Mesothelial cell of epicardium (in vitro differentiated cells): ENCODE measurements at regions not wholly inside any gene's neighbourhood (a gene's known extent, or its start where the extent isn't known, plus 50 kb on each side); places are given as distances from the start of the nearest gene placed in this dataset.

Experiments
- DNase-seq, 2 experiments: peaks; one replicate each; pipeline ENCODE4 v3.0.0; 2021; ENCODE audit warnings: low spot score in 2 of 2; ENCODE audit not compliant: unreplicated experiment in 2 of 2
- H3K27ac Mint-ChIP-seq: 2 replicates; pipeline ENCODE4 v1.8.0; 2021; ENCODE audit warnings: mixed read lengths
- H3K27me3 Mint-ChIP-seq: 2 replicates; pipeline ENCODE4 v1.8.0; 2021; ENCODE audit warnings: low read depth, mixed read lengths
- H3K36me3 Mint-ChIP-seq: 2 replicates; pipeline ENCODE4 v1.8.0; 2021; ENCODE audit warnings: mixed read lengths
- H3K4me1 Mint-ChIP-seq: 2 replicates; pipeline ENCODE4 v1.8.0; 2021; ENCODE audit warnings: mixed read lengths
- H3K4me3 Mint-ChIP-seq: 2 replicates; pipeline ENCODE4 v1.8.0; 2021; ENCODE audit warnings: mild to moderate bottlenecking, moderate library complexity, mixed read lengths
- H3K9me3 Mint-ChIP-seq: 2 replicates; pipeline ENCODE4 v1.8.0; 2021; ENCODE audit warnings: mixed read lengths
- CTCF ChIP-seq: fragments of 200-600 bp; sonication (generic); IDR thresholded peaks from one replicate; pipeline ENCODE4 v1.5.0; 2021; ENCODE audit warnings: antibody characterized with exemption; ENCODE audit not compliant: unreplicated experiment

- DNase-seq: no peak
Observed at GRCh38 chr1:216926720-216927510, 203.7 kb upstream of the ESRRG start.

GRCh38 chr1:216925962-216926625, 202.9 kb upstream of the ESRRG start:
- Mint-ChIP-seq H3K27ac (no peak overlapping the region), H3K27me3 (peaks cover 22% of the 10 kb centered on the region), H3K4me3 (no peak overlapping the region), H3K9me3 (no peaks in the 10 kb centered on the region), H3K4me1 (peaks cover 2% of the 10 kb centered on the region), H3K36me3 (no peaks in the 10 kb centered on the region)
- no peak for TF ChIP-seq CTCF
- DNase-seq: no peak

More at GRCh38 chr1:216926720-216927510, 203.7 kb upstream of the ESRRG start:
- no peaks in the 10 kb centered on the region for H3K9me3 Mint-ChIP-seq
- H3K4me1 Mint-ChIP-seq: peaks cover 2% of the 10 kb centered on the region
- H3K36me3 Mint-ChIP-seq: no peaks in the 10 kb centered on the region
- peaks cover 21% of the 10 kb centered on the region for H3K27me3 Mint-ChIP-seq
- H3K4me3 Mint-ChIP-seq: no peak overlapping the region
- H3K27ac Mint-ChIP-seq: no peak overlapping the region
- no peak for TF ChIP-seq CTCF

GRCh38 chr1:216924732-216925131, 201.5 kb upstream of the ESRRG start:
- Mint-ChIP-seq H3K36me3 (no peaks in the 10 kb centered on the region), H3K27me3 (peaks cover 27% of the 10 kb centered on the region), H3K9me3 (no peaks in the 10 kb centered on the region), H3K4me1 (peaks cover 2% of the 10 kb centered on the region), H3K27ac (no peak overlapping the region), H3K4me3 (no peak overlapping the region)
- no peak for DNase-seq
- TF ChIP-seq CTCF: no peak

GRCh38 chr1:216923601-216924000, 200.4 kb upstream of the ESRRG start:
- no peaks in the 10 kb centered on the region for H3K36me3 Mint-ChIP-seq
- no peak for DNase-seq
- H3K4me1 Mint-ChIP-seq: peaks cover 2% of the 10 kb centered on the region
- no peak for TF ChIP-seq CTCF
- H3K27ac Mint-ChIP-seq: no peak overlapping the region
- H3K27me3 Mint-ChIP-seq: peaks cover 27% of the 10 kb centered on the region
- no peaks in the 10 kb centered on the region for H3K9me3 Mint-ChIP-seq
- H3K4me3 Mint-ChIP-seq: no peak overlapping the region

GRCh38 chr1:216922406-216922805, 199.2 kb upstream of the ESRRG start:
- Mint-ChIP-seq H3K36me3 (no peaks in the 10 kb centered on the region), H3K4me3 (no peak overlapping the region), H3K4me1 (peaks cover 2% of the 10 kb centered on the region), H3K27me3 (peaks cover 27% of the 10 kb centered on the region), H3K9me3 (no peaks in the 10 kb centered on the region), H3K27ac (no peak overlapping the region)
- TF ChIP-seq CTCF: no peak
- DNase-seq: no peak
